ENCODE measurements at regions not wholly inside any gene's neighbourhood (a gene's known extent, or its start where the extent isn't known, plus 50 kb on each side); places are given as distances from the start of the nearest gene placed in this dataset.

GRCh38 chr16:75921281-75921680 is 195.0 kb upstream of the CPHXL start:
- H3K4me1 ChIP-seq: no peaks in the 10 kb centered on the region
- intact Hi-C loops (cut with DNase I): no loop called here
- whole genome bisulfite sequencing, 2 donors: 24 to 33% methylated on average over 2 of the region's 2 CpGs
- H3K4me3 ChIP-seq: no peak overlapping the region
- no peaks in the 10 kb centered on the region for H3K27me3 ChIP-seq
- H3K27ac ChIP-seq: no peak overlapping the region
- TF ChIP-seq CTCF (IDR thresholded peaks at IDR 0.05) (no peak), POLR2A (IDR thresholded peaks at IDR 0.05) (no peak)
- H3K9me3 ChIP-seq: no peaks in the 10 kb centered on the region
- no peaks in the 10 kb centered on the region for H3K36me3 ChIP-seq
- no peak for DNase-seq

- H3K36me3 ChIP-seq: no peaks in the 10 kb centered on the region
- intact Hi-C loops (cut with DNase I): no loop called here
- TF ChIP-seq CTCF (IDR thresholded peaks at IDR 0.05) (no peak), POLR2A (IDR thresholded peaks at IDR 0.05) (no peak)
- H3K27me3 ChIP-seq: no peaks in the 10 kb centered on the region
- WGBS, 2 donors: 58 to 64% methylated on average over 3 of the region's 3 CpGs
- no peak overlapping the region for H3K4me3 ChIP-seq
- H3K9me3 ChIP-seq: no peaks in the 10 kb centered on the region
- H3K27ac ChIP-seq: no peak overlapping the region
- H3K4me1 ChIP-seq: no peaks in the 10 kb centered on the region
- DNase-seq: no peak
These were observed 196.0 kb upstream of the CPHXL start for GRCh38 chr16:75922250-75922649.

- TF ChIP-seq CTCF (IDR thresholded peaks at IDR 0.05) (no peak), POLR2A (IDR thresholded peaks at IDR 0.05) (no peak)
- H3K9me3 ChIP-seq: no peaks in the 10 kb centered on the region
- DNase-seq: no peak
- intact Hi-C loops (cut with DNase I): no loop called here
- no peak overlapping the region for H3K27ac ChIP-seq
- H3K36me3 ChIP-seq: no peaks in the 10 kb centered on the region
- no peak overlapping the region for H3K4me3 ChIP-seq
- 69 to 73% methylated on average over 3 of the region's 3 CpGs for WGBS, 2 donors
- H3K27me3 ChIP-seq: no peaks in the 10 kb centered on the region
- no peaks in the 10 kb centered on the region for H3K4me1 ChIP-seq
These were observed 198.1 kb upstream of the CPHXL start for GRCh38 chr16:75924397-75924796.

- Histone ChIP-seq H3K27ac (no peak overlapping the region), H3K27me3 (no peaks in the 10 kb centered on the region), H3K9me3 (no peaks in the 10 kb centered on the region), H3K4me3 (no peak overlapping the region), H3K36me3 (no peaks in the 10 kb centered on the region), H3K4me1 (no peaks in the 10 kb centered on the region)
- DNase-seq: no peak
- TF ChIP-seq POLR2A (IDR thresholded peaks at IDR 0.05): no peak
- no peak for TF ChIP-seq CTCF (IDR thresholded peaks at IDR 0.05)
- 23 to 25% methylated on average over 4 of the region's 4 CpGs for WGBS, 2 donors
- intact Hi-C loops (cut with DNase I): no loop called here
These were observed 201.5 kb upstream of the CPHXL start for GRCh38 chr16:75927810-75928209.

- 62 to 71% methylated on average over 1 of the region's 1 CpG for WGBS, 2 donors
- Histone ChIP-seq H3K9me3 (no peaks in the 10 kb centered on the region), H3K27ac (no peak overlapping the region), H3K4me3 (no peak overlapping the region), H3K36me3 (no peaks in the 10 kb centered on the region), H3K4me1 (no peaks in the 10 kb centered on the region), H3K27me3 (no peaks in the 10 kb centered on the region)
- no peak for DNase-seq
- intact Hi-C loops (cut with DNase I): no loop called here
- TF ChIP-seq POLR2A (IDR thresholded peaks at IDR 0.05) (no peak), CTCF (IDR thresholded peaks at IDR 0.05) (no peak)
These were observed 202.0 kb upstream of the CPHXL start for GRCh38 chr16:75928295-75928694.
